Endothelial cell (in vitro differentiated cells): ENCODE measurements at regions not wholly inside any gene's neighbourhood (a gene's known extent, or its start where the extent isn't known, plus 50 kb on each side); places are given as distances from the start of the nearest gene placed in this dataset.
"Not testable (repeated sequence)": the region's sequence is repeated elsewhere in the genome, so short reads cannot be mapped to it uniquely, and the experiment has no call there.

Experiments
- DNase-seq: peaks from one replicate; pipeline ENCODE4 v3.0.0; 2021; ENCODE audit warnings: low spot score
- H3K27ac Mint-ChIP-seq: one replicate; pipeline ENCODE4 v1.8.0; 2021; ENCODE audit warnings: mixed read lengths, inconsistent platforms; ENCODE audit not compliant: unreplicated experiment
- H3K27me3 Mint-ChIP-seq: one replicate; pipeline ENCODE4 v1.8.0; 2021; ENCODE audit warnings: mild to moderate bottlenecking, moderate library complexity, mixed read lengths, inconsistent platforms; ENCODE audit not compliant: unreplicated experiment
- H3K36me3 Mint-ChIP-seq: one replicate; pipeline ENCODE4 v1.8.0; 2021; ENCODE audit warnings: mild to moderate bottlenecking, low read depth, mixed read lengths, inconsistent platforms; ENCODE audit not compliant: unreplicated experiment
- H3K4me1 Mint-ChIP-seq: one replicate; pipeline ENCODE4 v1.8.0; 2021; ENCODE audit warnings: mild to moderate bottlenecking, mixed read lengths, inconsistent platforms; ENCODE audit not compliant: unreplicated experiment
- H3K4me3 Mint-ChIP-seq: one replicate; pipeline ENCODE4 v1.8.0; 2021; ENCODE audit warnings: mild to moderate bottlenecking, mixed read lengths, inconsistent platforms; ENCODE audit not compliant: unreplicated experiment
- H3K9me3 Mint-ChIP-seq: one replicate; pipeline ENCODE4 v1.8.0; 2021; ENCODE audit warnings: mixed read lengths, inconsistent platforms; ENCODE audit not compliant: unreplicated experiment

DNA sequence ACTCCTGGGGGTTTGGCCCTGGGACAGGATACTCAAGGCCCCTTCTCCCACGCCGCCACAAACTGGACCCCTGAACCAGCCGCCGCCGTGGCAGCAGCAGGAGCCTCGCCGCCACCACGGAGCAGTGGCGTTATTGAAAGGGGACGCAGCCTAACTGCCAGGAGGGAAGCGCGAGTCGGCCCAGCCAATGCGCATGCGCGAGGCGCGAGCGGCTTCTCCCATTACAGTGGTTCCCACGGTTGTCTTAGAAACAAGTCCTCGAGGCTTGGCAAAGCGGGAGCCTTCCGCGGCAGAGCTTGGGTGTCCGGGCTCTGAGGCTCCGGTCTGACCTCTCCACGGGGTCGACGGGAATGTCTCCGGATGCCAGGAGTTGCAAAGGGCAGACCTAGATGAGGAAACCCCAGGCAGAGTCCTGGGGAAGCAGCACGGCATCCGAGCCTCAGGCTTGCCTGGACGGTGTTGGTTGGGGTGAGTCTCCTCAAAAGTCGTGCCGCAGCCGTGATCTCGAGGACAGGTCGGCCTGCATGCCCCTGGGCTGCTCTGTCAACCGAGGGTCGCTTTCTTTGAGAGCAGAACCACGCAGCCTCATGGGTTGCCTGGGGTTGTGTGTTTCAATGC, 360.6 kb upstream of the ZNF337 start:
- not testable (repeated sequence) for H3K4me3 Mint-ChIP-seq, H3K4me1 Mint-ChIP-seq, H3K27me3 Mint-ChIP-seq, H3K27ac Mint-ChIP-seq, DNase-seq, H3K36me3 Mint-ChIP-seq, H3K9me3 Mint-ChIP-seq

DNA sequence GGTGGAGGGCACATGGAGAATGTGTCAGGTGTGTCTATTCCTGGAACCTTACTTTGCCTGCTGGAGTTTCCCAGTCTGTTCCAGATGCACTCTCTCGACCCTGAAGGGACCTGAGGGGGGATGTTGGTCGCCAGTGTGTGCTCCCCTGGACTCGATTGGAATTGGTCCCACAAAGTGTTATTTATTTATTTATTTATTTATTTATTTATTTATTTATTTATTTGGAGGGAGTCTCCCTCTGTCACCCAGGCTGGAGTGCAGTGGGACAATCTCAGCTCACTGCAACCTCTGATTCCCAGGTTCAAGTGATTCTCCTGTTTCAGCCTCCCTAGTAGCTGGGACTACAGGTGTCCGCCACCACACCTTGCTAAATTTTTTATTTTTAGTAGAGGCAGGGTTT, 329.1 kb upstream of the ZNF337 start:
- H3K9me3 Mint-ChIP-seq, H3K27ac Mint-ChIP-seq, H3K4me1 Mint-ChIP-seq, DNase-seq, H3K36me3 Mint-ChIP-seq, H3K27me3 Mint-ChIP-seq, H3K4me3 Mint-ChIP-seq: not testable (repeated sequence)

DNA sequence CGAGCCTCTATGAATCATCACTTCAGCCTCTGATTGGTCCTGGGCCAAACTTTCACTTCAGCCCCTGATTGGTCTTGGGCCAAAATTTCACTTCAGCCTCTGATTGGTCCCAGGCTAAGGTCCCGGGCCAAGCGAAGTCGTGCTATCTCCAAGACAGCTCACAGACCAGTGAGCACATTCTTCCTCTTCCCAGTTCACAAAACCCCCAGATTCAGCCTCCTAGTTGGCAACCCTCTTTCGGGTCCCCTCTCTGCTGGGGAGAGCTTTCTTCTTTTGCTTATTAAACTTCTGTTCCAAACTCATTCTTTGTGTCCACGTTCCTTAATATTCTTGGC, 314.3 kb upstream of the ZNF337 start:
- Mint-ChIP-seq H3K4me3 (peak overlapping the region; percentile 100), H3K27ac (peak overlapping the region; percentile 100)
- DNase-seq, H3K4me1 Mint-ChIP-seq, H3K36me3 Mint-ChIP-seq, H3K27me3 Mint-ChIP-seq, H3K9me3 Mint-ChIP-seq: not testable (repeated sequence)

DNA sequence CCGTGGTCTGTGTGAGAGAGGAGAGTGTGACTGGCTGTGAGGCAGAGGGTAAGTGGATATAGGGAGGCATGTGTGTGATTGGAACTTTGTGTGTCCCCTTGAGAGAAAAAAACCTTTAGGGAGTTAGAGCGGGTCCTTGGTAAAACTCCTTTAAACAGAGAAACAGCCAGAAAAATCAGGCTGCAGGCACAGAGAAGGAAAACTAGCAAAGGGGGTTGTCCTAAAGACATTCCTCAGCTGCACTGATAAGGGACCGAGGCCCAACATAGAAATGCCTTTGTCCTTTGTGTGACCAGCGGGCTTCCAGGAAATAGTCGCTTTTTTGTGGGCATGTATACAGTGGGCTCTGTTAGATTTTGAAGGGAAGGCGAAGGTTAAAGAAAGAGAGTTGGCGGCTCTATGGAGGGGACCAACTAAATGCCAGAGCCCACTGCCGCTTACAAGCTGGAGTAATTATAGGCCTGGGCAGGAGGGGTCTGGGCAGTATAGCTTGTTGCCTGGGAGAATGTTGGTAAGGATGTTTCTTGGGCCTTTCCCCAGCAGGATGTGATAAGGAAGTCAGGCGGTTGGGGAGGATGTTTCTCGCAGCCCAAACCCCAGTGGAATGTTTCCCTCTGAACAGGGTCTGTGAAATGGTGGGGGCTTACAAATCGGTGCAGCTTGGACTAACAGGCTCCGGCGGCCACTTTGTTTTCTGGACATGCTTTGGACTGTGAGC, 313.7 kb upstream of the ZNF337 start:
- not testable (repeated sequence) for H3K27me3 Mint-ChIP-seq, H3K4me1 Mint-ChIP-seq, H3K36me3 Mint-ChIP-seq, H3K9me3 Mint-ChIP-seq
- peak overlapping the region; percentile 100 for H3K27ac Mint-ChIP-seq
- DNase-seq, result peak; percentile 23
- H3K4me3 Mint-ChIP-seq, result peak overlapping the region; percentile 100

DNA sequence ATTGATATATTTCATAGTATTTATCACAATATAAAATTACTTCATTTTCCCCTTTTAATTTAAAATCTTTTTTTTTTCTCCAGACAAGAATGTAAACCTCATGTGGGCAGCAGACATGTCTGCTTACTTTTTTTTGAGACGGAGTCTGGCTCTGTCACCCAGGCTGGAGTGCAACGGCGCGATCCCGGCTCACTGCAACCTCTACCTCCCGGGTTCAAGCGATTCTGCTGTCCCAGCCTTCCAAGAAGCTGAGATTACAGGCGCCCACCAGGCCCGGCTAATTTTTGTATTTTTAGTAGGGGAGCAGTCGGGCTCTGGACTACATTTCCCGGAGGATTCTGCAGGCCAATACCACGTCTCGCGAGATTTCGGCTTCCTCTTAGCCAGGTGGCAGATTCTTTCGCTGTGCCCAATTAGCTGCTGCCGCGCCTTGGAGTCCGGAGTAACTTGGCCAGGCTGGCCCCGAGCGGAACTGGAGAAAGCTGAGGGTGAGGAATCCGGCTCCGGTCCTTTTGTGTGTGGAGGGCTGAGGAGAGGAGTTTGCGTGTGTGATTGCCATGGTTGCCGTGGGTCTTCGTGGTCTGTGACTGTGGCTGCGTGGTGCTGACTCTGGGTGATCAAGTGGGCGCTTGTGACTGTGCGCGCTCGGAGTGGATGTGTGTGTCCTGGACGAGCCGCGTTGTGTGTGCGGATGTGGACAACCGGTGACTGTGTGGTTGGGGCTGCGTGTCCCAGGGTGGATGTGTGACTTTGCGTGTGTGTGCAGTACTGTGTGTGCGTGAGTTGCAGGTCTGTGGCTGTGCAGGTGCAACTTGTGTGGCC, 313.0 kb upstream of the ZNF337 start:
- not testable (repeated sequence) for H3K9me3 Mint-ChIP-seq, H3K4me1 Mint-ChIP-seq, H3K27me3 Mint-ChIP-seq, H3K36me3 Mint-ChIP-seq
- Mint-ChIP-seq H3K4me3 (peak overlapping the region; percentile 100), H3K27ac (peak overlapping the region; percentile 100)
- DNase-seq, result peak; percentile 84

DNA sequence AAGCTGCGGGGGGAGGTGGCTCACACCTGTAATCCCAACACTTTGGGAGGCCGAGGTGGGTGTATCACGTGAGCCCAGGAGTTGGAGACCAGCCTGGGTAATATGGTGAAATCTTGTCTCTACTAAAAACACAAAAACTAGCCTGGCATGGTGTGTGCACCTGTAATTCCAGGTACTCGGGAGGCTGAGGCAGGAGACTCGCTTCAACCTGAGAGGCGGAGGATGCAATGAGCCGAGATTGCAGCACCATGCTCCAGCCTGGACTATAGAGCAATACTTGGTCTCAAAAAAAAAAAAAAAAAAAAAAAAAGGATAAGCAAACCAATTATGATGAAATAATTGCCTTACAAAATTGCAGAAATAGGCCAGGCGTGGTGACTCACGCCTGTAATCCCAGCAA, 311.4 kb upstream of the ZNF337 start:
- H3K4me1 Mint-ChIP-seq, H3K27ac Mint-ChIP-seq, H3K4me3 Mint-ChIP-seq, DNase-seq, H3K9me3 Mint-ChIP-seq, H3K27me3 Mint-ChIP-seq, H3K36me3 Mint-ChIP-seq: not testable (repeated sequence)

DNA sequence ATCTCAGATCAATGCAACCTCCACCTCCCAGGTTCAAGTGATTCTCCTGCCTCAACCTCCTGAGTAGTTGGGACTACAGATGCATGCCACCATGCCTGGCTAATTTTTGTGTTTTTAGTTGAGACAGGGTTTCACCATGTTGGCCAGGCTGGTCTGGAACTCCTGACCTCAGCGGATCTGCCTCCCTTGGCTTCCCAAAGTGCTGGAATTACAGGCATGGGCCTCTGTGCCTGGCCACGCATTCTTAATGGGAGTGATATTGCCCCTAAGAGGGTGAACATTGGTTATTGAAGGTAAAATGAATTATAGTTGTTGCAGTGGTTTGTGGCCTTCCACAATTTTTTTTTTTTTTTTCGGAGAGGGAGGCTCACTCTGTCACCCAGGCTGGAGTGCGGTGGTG, 309.5 kb upstream of the ZNF337 start:
- DNase-seq, H3K36me3 Mint-ChIP-seq, H3K27ac Mint-ChIP-seq, H3K4me1 Mint-ChIP-seq, H3K9me3 Mint-ChIP-seq, H3K27me3 Mint-ChIP-seq, H3K4me3 Mint-ChIP-seq: not testable (repeated sequence)

DNA sequence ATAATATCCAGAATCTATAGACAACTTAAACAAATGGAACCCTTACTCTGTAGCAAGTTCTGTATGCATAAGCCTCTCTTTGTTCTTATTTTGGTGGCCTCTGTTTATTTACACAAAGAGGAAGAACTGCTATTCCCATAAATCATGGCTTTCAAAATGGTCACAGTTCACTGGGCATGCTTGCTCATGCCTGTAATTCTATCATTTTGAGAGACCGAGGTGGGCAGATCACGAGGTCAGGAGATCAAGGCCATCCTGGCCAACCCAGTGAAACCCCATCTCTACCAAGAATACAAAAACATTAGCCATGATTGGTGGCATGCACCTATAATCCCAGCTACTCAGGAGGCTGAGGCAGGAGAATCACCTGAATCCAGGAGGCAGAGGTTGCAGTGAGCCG, 307.3 kb upstream of the ZNF337 start:
- not testable (repeated sequence) for H3K4me1 Mint-ChIP-seq, H3K27me3 Mint-ChIP-seq, H3K27ac Mint-ChIP-seq, H3K4me3 Mint-ChIP-seq, H3K36me3 Mint-ChIP-seq, DNase-seq, H3K9me3 Mint-ChIP-seq

DNA sequence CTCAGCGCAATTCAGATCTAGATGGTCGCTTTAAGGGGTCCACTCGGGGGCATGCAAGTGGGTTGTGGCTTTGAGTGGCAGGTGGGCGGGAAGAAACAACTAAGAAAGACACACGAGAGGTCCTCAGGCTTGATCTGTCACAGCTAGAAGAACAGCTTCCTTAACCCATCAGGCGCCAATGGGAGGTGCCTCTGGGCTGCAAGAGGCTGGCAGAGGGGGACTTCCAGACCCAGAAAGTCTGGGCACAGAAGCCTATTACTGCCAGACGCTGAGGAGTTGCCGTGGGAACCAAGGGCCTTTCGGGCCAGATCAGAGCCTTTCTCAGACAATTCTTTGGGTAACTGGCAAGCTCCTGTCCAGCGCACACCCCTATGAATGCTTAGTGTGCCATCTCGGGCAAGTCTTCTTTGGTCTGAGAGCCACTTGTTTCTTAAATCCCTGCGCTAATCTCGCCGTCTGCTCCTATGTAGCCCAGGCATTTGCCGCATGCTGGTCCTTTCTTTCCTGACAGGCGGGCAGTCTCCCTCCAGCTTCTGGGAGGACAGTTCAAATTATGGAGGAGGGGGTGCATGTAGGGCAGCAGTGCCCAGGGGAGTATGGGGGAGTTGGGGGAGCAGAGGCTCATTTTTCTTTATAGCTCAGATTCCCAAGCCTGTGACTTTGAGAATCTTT, 300.9 kb upstream of the ZNF337 start:
- H3K27me3 Mint-ChIP-seq, H3K4me1 Mint-ChIP-seq, H3K27ac Mint-ChIP-seq: not testable (repeated sequence)

More for the DNA sequence above, 300.9 kb upstream of the ZNF337 start:
- H3K4me3 Mint-ChIP-seq, DNase-seq, H3K9me3 Mint-ChIP-seq, H3K36me3 Mint-ChIP-seq: not testable (repeated sequence)
